HCT116 (cell line): ENCODE measurements at regions not wholly inside any gene's neighbourhood (a gene's known extent, or its start where the extent isn't known, plus 50 kb on each side); places are given as distances from the start of the nearest gene placed in this dataset.

Experiments
- ELF1 ChIP-seq: IDR thresholded peaks from 2 replicates; pipeline ENCODE4 v1.6.1; 2012; ENCODE audit warnings: low read depth, borderline replicate concordance
- EZH2 ChIP-seq: fragments of 200-600 bp; sonication (generic); IDR thresholded peaks from 2 replicates; pipeline ENCODE4 v1.6.1; 2017; ENCODE audit warnings: antibody characterized with exemption, mixed run types
- JUND ChIP-seq: IDR thresholded peaks from 2 replicates; pipeline ENCODE4 v1.6.1; 2012
- POLR2A ChIP-seq: IDR thresholded peaks from 2 replicates; pipeline ENCODE4 v1.7.0; 2011; ENCODE audit warnings: borderline replicate concordance; ENCODE audit not compliant: insufficient read depth, insufficient read length; ENCODE audit errors: extremely low read depth
- POLR2AphosphoS5 ChIP-seq: IDR thresholded peaks from 2 replicates; pipeline ENCODE4 v1.6.1; 2011; ENCODE audit warnings: mild to moderate bottlenecking, low read depth, low read length, moderate library complexity
- RAD21 ChIP-seq: IDR thresholded peaks from 2 replicates; pipeline ENCODE4 v1.6.1; 2012; ENCODE audit warnings: low read depth, mild to moderate bottlenecking
- ZBTB33 ChIP-seq: IDR thresholded peaks from 2 replicates; pipeline ENCODE4 v1.6.1; 2011; ENCODE audit warnings: mild to moderate bottlenecking, low read length, moderate library complexity; ENCODE audit not compliant: insufficient replicate concordance; ENCODE audit errors: extremely low read depth
- ZFX ChIP-seq: fragments of 450-650 bp; IDR thresholded peaks from 2 replicates; pipeline ENCODE4 v1.6.1; 2017
- ZNF274 ChIP-seq: fragments of 200-500 bp; sonication (Bioruptor generic); IDR thresholded peaks from 2 replicates; pipeline ENCODE4 v1.6.1; 2014; ENCODE audit warnings: mild to moderate bottlenecking, low read depth, low read length, inconsistent platforms
- TF ChIP-seq, protein P1 (sequence below), 3 experiments: fragments of 200-600 bp in 1 of 3; sonication (generic) in 1 of 3; IDR thresholded peaks in 2 of 3; conservative IDR thresholded peaks in 1 of 3; 2 replicates each; pipeline ENCODE4 v1.5.1; 2012 to 2017; ENCODE audit warnings: low read depth in 2 of 3, low read length in 2 of 3, antibody characterized with exemption in 1 of 3, borderline replicate concordance in 1 of 3, control low read depth in 1 of 3, mild to moderate bottlenecking in 1 of 3, mixed read lengths in 1 of 3, mixed run types in 1 of 3, moderate library complexity in 1 of 3; ENCODE audit not compliant: insufficient read depth in 1 of 3
- TF ChIP-seq, protein P2 (sequence below): IDR thresholded peaks from 2 replicates; pipeline ENCODE4 v1.6.1; 2012

- TF ChIP-seq, protein P1, sequence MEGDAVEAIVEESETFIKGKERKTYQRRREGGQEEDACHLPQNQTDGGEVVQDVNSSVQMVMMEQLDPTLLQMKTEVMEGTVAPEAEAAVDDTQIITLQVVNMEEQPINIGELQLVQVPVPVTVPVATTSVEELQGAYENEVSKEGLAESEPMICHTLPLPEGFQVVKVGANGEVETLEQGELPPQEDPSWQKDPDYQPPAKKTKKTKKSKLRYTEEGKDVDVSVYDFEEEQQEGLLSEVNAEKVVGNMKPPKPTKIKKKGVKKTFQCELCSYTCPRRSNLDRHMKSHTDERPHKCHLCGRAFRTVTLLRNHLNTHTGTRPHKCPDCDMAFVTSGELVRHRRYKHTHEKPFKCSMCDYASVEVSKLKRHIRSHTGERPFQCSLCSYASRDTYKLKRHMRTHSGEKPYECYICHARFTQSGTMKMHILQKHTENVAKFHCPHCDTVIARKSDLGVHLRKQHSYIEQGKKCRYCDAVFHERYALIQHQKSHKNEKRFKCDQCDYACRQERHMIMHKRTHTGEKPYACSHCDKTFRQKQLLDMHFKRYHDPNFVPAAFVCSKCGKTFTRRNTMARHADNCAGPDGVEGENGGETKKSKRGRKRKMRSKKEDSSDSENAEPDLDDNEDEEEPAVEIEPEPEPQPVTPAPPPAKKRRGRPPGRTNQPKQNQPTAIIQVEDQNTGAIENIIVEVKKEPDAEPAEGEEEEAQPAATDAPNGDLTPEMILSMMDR (IDR thresholded peaks at IDR 0.05 in 2 of 3, conservative IDR thresholded peaks at IDR 0.05 in 1 of 3; ENCODE audit: borderline replicate concordance in 1 of 3, insufficient read depth in 1 of 3, low read depth in 2 of 3, low read length in 2 of 3) = no peak
- TF ChIP-seq POLR2AphosphoS5 (no peak), EZH2 (no peak), ZFX (no peak), POLR2A (no peak), ZNF274 (no peak), ELF1 (no peak), ZBTB33 (no peak), JUND (no peak), RAD21 (no peak)
- TF ChIP-seq, protein P2, sequence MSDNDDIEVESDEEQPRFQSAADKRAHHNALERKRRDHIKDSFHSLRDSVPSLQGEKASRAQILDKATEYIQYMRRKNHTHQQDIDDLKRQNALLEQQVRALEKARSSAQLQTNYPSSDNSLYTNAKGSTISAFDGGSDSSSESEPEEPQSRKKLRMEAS = no peak
Measured at GRCh38 chr2:220215785-220216184, 588.4 kb downstream of the SLC4A3 start.
